Sciatic nerve (tissue), 2 donors: ENCODE measurements at regions not wholly inside any gene's neighbourhood (a gene's known extent, or its start where the extent isn't known, plus 50 kb on each side); places are given as distances from the start of the nearest gene placed in this dataset.

Experiments used
- ATAC-seq: fragments of 200-7000 bp; cut with Tn5 transposase; one replicate; pipeline ENCODE4 v1.9.1; 2020; ENCODE audit warnings: mild to moderate bottlenecking, moderate library complexity
- DNase-seq: peaks from one replicate; pipeline ENCODE4 v3.0.0-alpha.2; 2020; ENCODE audit warnings: low spot score
- intact Hi-C: fragments of 100-400 bp; cut with DNase I; formaldehyde crosslinking; loops from one replicate; pipeline ENCODE4 v1.14.2; 2022
- donor health status: DM: no; HTN: no; CAD: no.
- donor health status: DM: no; HTN: no; CAD: no.

- intact Hi-C loops: no loop called here
- DNase-seq (no peak), ATAC-seq (peak; percentile 59)
These were observed 70.5 kb upstream of the QRFPR start for GRCh38 chr4:121451310-121451709.

GRCh38 chr4:121449416-121449815 is 68.6 kb upstream of the QRFPR start:
- no peak for ATAC-seq
- intact Hi-C loops: no loop called here
- DNase-seq: no peak

- ATAC-seq (no peak), DNase-seq (no peak)
- intact Hi-C loops: no loop called here
These were observed 67.4 kb upstream of the QRFPR start for GRCh38 chr4:121448231-121448630.

- DNase-seq (no peak), ATAC-seq (no peak)
- intact Hi-C loops: no loop called here
These were observed 58.9 kb upstream of the QRFPR start for GRCh38 chr4:121439669-121440068.
